SJSA1 (cell line): ENCODE measurements at regions not wholly inside any gene's neighbourhood (a gene's known extent, or its start where the extent isn't known, plus 50 kb on each side); places are given as distances from the start of the nearest gene placed in this dataset.
A peak's percentile ranks its signal among the peaks of the same experiment; 100 is the strongest.

Experiments
- DNase-seq, 2 experiments: peaks; one replicate each; pipeline ENCODE4 v3.0.0-alpha.2; 2015 to 2020; ENCODE audit warnings: low spot score in 2 of 2, low read depth in 1 of 2
- H3K27ac ChIP-seq: fragments of 250-450 bp; sonication (Bioruptor Pico); 2 replicates; pipeline ENCODE4 v1.5.1; 2020; ENCODE audit warnings: mild to moderate bottlenecking, moderate library complexity
- H3K27me3 ChIP-seq: fragments of 250-450 bp; sonication (Bioruptor Pico); replicated peaks from 2 replicates; pipeline ENCODE4 v1.5.1; 2020; ENCODE audit warnings: mild to moderate bottlenecking, moderate library complexity
- H3K36me3 ChIP-seq: fragments of 250-450 bp; sonication (Bioruptor Pico); 2 replicates; pipeline ENCODE4 v1.5.1; 2020; ENCODE audit warnings: mild to moderate bottlenecking
- H3K4me1 ChIP-seq: fragments of 250-450 bp; sonication (Bioruptor Pico); replicated peaks from 2 replicates; pipeline ENCODE4 v1.6.1; 2021; ENCODE audit warnings: mild to moderate bottlenecking
- H3K4me3 ChIP-seq: fragments of 250-450 bp; sonication (Bioruptor Pico); 2 replicates; pipeline ENCODE4 v1.5.1; 2020; ENCODE audit warnings: mild to moderate bottlenecking
- H3K9me3 ChIP-seq: fragments of 250-450 bp; sonication (Bioruptor Pico); replicated peaks from 2 replicates; pipeline ENCODE4 v1.5.1; 2020; ENCODE audit warnings: mild to moderate bottlenecking

GRCh38 chr12:115394496-115395220 is 710.7 kb upstream of the TBX3 start:
- Histone ChIP-seq H3K4me1 (peaks cover 16% of the 10 kb centered on the region), H3K27me3 (no peaks in the 10 kb centered on the region), H3K4me3 (no peak overlapping the region), H3K9me3 (0 out of 2 replicates have a peak, but pooled peaks cover 6% of the 10 kb centered on the region), H3K27ac (no peak overlapping the region), H3K36me3 (no peaks in the 10 kb centered on the region)
- peak in 1 of 2 experiments; percentile 8 for DNase-seq

- no peaks in the 10 kb centered on the region for H3K9me3 ChIP-seq
- no peak overlapping the region for H3K27ac ChIP-seq
- H3K36me3 ChIP-seq, result no peaks in the 10 kb centered on the region
- no peaks in the 10 kb centered on the region for H3K27me3 ChIP-seq
- no peak overlapping the region for H3K4me3 ChIP-seq
- no peaks in the 10 kb centered on the region for H3K4me1 ChIP-seq
- peak in 1 of 2 experiments; percentile 21 for DNase-seq
These were observed 704.2 kb upstream of the TBX3 start for GRCh38 chr12:115388139-115388538.

DNA sequence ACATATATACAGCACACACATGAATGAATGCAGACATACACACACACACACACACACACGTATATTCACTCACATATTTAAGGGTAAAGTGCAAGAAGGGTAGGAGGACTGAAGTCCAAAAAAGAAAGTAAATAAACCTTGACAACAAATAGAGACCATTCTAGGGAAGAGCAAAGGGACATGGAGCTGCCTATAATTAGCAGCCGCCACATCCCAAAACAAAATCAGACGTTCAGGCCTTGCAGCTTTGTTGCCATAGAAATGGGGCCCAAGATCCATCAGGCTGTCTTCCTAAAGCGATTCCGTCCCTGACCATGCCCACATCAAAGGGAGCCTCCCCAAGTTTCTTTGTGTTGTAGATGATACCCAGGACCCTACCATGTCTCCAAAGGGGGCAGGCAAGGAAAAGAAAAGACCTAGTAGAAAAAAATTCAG is 703.5 kb upstream of the TBX3 start:
- no peak for DNase-seq
- H3K36me3 ChIP-seq, result no peaks in the 10 kb centered on the region
- no peaks in the 10 kb centered on the region for H3K9me3 ChIP-seq
- no peaks in the 10 kb centered on the region for H3K4me1 ChIP-seq
- H3K4me3 ChIP-seq, result no peak overlapping the region
- H3K27me3 ChIP-seq, result no peaks in the 10 kb centered on the region
- no peak overlapping the region for H3K27ac ChIP-seq

DNA sequence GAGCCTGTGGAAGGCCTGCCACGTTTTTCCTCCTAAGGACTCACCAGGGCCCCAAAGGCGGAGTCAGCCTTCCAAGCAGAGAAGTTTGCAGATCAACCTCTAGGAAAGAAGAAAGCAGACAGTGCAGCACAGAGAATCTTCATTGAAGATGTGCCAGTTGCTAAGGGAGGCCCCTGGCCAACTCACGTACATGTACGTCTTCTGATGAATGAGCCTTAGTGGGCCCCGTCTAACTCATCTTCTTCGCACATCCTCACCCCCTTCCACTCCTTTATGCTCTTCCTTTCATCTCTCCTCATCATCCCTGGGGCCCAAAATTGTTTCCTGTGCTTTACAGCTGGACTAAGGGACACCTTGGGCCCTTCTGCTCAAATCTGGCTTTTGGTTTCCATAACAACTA is 703.0 kb upstream of the TBX3 start:
- Histone ChIP-seq H3K9me3 (no peaks in the 10 kb centered on the region), H3K27me3 (no peaks in the 10 kb centered on the region), H3K4me3 (no peak overlapping the region), H3K4me1 (no peaks in the 10 kb centered on the region), H3K27ac (no peak overlapping the region), H3K36me3 (no peaks in the 10 kb centered on the region)
- no peak for DNase-seq

GRCh38 chr12:115385141-115385540 is 701.2 kb upstream of the TBX3 start:
- no peak for DNase-seq
- no peaks in the 10 kb centered on the region for H3K4me1 ChIP-seq
- no peak overlapping the region for H3K4me3 ChIP-seq
- no peaks in the 10 kb centered on the region for H3K27me3 ChIP-seq
- H3K9me3 ChIP-seq, result no peaks in the 10 kb centered on the region
- no peak overlapping the region for H3K27ac ChIP-seq
- no peaks in the 10 kb centered on the region for H3K36me3 ChIP-seq

DNA sequence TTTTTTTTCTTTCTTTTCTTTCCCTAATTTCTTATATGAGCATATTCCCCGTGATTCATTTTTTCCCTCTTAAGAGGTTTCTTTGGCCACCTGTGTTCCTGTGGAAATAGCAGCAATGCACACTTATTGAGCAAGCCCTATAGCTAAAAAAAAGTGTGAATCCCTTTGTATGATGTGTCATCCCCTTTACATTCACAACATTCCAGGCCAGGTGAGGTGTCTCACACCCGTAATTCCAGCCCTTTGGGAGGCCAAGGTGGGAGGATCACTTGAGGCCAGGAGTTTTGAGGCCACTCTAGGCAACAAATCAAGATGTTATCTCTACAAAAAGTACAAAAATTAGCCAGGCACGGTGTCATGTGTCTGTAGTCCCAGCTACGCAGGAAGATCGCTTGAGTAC is 700.4 kb upstream of the TBX3 start:
- no peak for DNase-seq
- no peak overlapping the region for H3K4me3 ChIP-seq
- no peaks in the 10 kb centered on the region for H3K36me3 ChIP-seq
- no peak overlapping the region for H3K27ac ChIP-seq
- no peaks in the 10 kb centered on the region for H3K9me3 ChIP-seq
- no peaks in the 10 kb centered on the region for H3K4me1 ChIP-seq
- H3K27me3 ChIP-seq, result no peaks in the 10 kb centered on the region

GRCh38 chr12:115383668-115384067 is 699.7 kb upstream of the TBX3 start:
- DNase-seq, result no peak
- H3K27ac ChIP-seq, result no peak overlapping the region
- H3K9me3 ChIP-seq, result no peaks in the 10 kb centered on the region
- H3K36me3 ChIP-seq, result no peaks in the 10 kb centered on the region
- H3K27me3 ChIP-seq, result no peaks in the 10 kb centered on the region
- H3K4me3 ChIP-seq, result no peak overlapping the region
- H3K4me1 ChIP-seq, result no peaks in the 10 kb centered on the region

DNA sequence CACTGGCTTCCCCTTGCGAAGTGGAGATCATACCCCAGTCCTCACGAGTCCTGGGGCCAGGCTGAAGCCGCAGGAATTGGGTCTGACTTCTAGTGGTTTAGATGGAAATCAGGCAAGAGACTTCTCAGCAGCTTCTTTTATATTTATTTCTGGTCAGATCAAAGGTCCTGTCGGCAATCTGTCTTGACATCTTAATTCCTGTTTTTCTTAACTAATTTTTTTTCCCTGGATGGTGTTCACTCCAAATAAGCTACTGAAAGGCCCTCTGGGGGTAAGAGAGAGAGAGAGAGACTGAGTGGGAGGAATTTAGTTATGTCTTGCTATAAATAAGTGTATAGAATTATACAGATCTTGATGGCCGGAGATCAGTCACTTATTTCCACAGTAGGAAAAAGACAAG is 698.7 kb upstream of the TBX3 start:
- Histone ChIP-seq H3K4me1 (no peaks in the 10 kb centered on the region), H3K36me3 (no peaks in the 10 kb centered on the region), H3K27me3 (no peaks in the 10 kb centered on the region), H3K9me3 (no peaks in the 10 kb centered on the region), H3K4me3 (no peak overlapping the region), H3K27ac (no peak overlapping the region)
- no peak for DNase-seq

DNA sequence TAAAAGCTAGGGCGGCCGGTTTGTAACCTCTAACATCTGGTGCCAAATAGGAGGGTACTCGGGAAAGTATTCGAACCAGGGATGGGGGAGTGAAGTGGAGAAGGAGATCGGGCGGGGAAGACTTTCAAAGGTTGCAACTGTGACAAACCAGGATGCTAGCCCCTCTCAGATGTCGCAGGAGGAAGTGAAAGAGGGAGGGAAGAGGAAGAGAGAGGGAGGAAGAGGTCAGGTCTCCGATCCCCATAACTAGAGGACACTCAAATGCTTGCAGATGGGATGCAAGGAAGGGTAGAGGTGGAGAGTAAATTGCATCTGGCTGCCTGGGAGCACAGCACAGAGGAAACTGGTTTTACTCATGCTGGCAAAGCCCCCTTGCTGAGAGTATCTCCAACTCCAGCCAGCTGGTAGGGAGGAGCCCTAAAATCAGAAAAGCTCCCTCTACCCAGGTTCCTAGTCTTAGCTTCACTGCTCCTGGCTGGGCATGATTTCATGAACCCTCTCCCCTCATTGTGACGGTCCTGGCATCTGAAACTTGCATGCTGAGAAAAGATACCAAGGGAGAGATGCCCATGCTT is 696.7 kb upstream of the TBX3 start:
- H3K27me3 ChIP-seq, result no peaks in the 10 kb centered on the region
- H3K27ac ChIP-seq, result no peak overlapping the region
- no peak for DNase-seq
- no peaks in the 10 kb centered on the region for H3K36me3 ChIP-seq
- H3K4me1 ChIP-seq, result peaks cover 4% of the 10 kb centered on the region
- H3K4me3 ChIP-seq, result no peak overlapping the region
- H3K9me3 ChIP-seq, result no peaks in the 10 kb centered on the region

GRCh38 chr12:115378291-115378690 is 694.3 kb upstream of the TBX3 start:
- Histone ChIP-seq H3K36me3 (no peaks in the 10 kb centered on the region), H3K4me3 (no peak overlapping the region), H3K4me1 (peaks cover 16% of the 10 kb centered on the region), H3K9me3 (no peaks in the 10 kb centered on the region), H3K27ac (no peak overlapping the region), H3K27me3 (no peaks in the 10 kb centered on the region)
- DNase-seq, result no peak

DNA sequence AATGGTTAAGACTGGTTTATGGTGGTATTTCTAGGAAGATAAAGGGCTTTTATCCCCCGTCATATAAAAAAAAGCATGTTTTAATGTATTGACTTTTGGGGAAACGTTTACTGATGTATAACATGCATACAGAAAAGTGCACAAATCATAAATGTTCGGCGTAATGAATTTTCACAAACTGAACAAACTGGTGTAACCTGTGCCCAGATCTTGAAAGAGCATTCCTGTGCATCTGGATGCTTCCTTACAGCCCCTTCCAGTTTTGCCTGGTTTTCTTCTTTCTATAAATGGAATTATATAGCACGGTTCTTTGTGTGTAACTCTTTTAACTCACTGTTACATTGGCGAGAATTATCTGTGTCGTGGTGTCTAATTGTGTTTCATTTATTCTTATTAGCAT is 693.8 kb upstream of the TBX3 start:
- H3K4me3 ChIP-seq, result no peak overlapping the region
- no peak for DNase-seq
- H3K36me3 ChIP-seq, result no peaks in the 10 kb centered on the region
- peaks cover 16% of the 10 kb centered on the region for H3K4me1 ChIP-seq
- no peaks in the 10 kb centered on the region for H3K27me3 ChIP-seq
- H3K9me3 ChIP-seq, result no peaks in the 10 kb centered on the region
- H3K27ac ChIP-seq, result no peak overlapping the region

DNA sequence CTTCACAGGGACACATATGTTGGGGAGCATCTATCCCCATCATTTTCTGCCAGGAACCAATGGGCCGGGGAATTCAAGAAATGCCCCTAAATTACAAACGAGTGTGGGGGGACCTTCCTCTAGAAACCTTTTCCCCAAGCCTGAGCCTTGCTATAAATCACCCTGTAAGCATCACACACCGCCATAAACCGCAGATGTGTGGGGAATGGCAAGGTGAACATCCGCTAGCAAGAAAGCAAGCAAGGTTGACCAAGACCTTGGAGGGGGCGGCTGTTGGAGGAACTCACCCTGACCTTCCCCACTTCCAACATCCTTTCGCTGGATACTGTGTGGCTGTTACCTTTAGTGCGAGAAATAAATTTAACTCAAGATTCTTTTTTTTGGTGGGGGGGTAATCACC is 693.3 kb upstream of the TBX3 start:
- DNase-seq, result no peak
- no peak overlapping the region for H3K27ac ChIP-seq

GRCh38 chr12:115375186-115375991 is 691.4 kb upstream of the TBX3 start:
- H3K4me3 ChIP-seq, result no peak overlapping the region
- peak; percentile 62 to 78 for DNase-seq
- no peaks in the 10 kb centered on the region for H3K27me3 ChIP-seq
- peak overlapping the region; percentile 82 for H3K27ac ChIP-seq
- H3K9me3 ChIP-seq, result no peaks in the 10 kb centered on the region
- H3K36me3 ChIP-seq, result no peaks in the 10 kb centered on the region
- H3K4me1 ChIP-seq, result peaks cover 16% of the 10 kb centered on the region

More for the DNA sequence above, 693.3 kb upstream of the TBX3 start:
- Histone ChIP-seq H3K4me1 (peaks cover 16% of the 10 kb centered on the region), H3K27me3 (no peaks in the 10 kb centered on the region), H3K4me3 (no peak overlapping the region), H3K36me3 (no peaks in the 10 kb centered on the region), H3K9me3 (no peaks in the 10 kb centered on the region)
